HCT116 (cell line): ENCODE measurements at regions not wholly inside any gene's neighbourhood (a gene's known extent, or its start where the extent isn't known, plus 50 kb on each side); places are given as distances from the start of the nearest gene placed in this dataset.
"Not testable (repeated sequence)": the region's sequence is repeated elsewhere in the genome, so short reads cannot be mapped to it uniquely, and the experiment has no call there.

Experiments used
- ATAC-seq: fragments of 200-7000 bp; cut with Tn5 transposase; 2 replicates; pipeline ENCODE4 v1.9.1; 2020; ENCODE audit warnings: mild to moderate bottlenecking, moderate library complexity
- BruUV-seq: library from RNA; stranded (reverse); fragments of 400-500 nt; replicated peaks from 2 replicates; lab custom pipeline; 2021; lab: Mats Ljungman, UMichigan
- CTCF ChIA-PET: fragments of 300-600 bp; sonication (Branson Sonifier 250); formaldehyde crosslinking; loops from one replicate; lab custom pipeline; 2021; ENCODE audit warnings: antibody characterized with exemption; lab: Charles Lee
- POLR2A ChIA-PET: fragments of 300-600, 350-600 bp; sonication (Branson Sonifier 250); formaldehyde crosslinking; loops from one replicate; lab custom pipeline; 2021; ENCODE audit warnings: antibody characterized with exemption; lab: Charles Lee
- RAD21 ChIA-PET, 2 experiments: fragments of 300-600 bp; sonication (Branson Sonifier 250); formaldehyde crosslinking; loops; one replicate each; lab custom pipeline; 2023; ENCODE audit warnings: low total read pairs in 2 of 2; ENCODE audit not compliant: uncharacterized antibody in 2 of 2, unreplicated experiment in 2 of 2, low non-redundant PET in 1 of 2; lab: Charles Lee
- DNase-seq: peaks from one replicate; pipeline ENCODE4 v3.0.0-alpha.2; 2010; ENCODE audit warnings: low read depth, low spot score
- H2AFZ ChIP-seq: fragments of 200-600 bp; shearing (Covaris generic), sonication (generic); 2 replicates; pipeline ENCODE4 v1.6.1; 2017; ENCODE audit warnings: low read depth, mixed run types, mixed read lengths, antibody characterized with exemption, low read length; ENCODE audit not compliant: poor library complexity, severe bottlenecking
- H3K27ac ChIP-seq: 2 replicates; pipeline ENCODE4 v1.5.1; 2012; ENCODE audit warnings: low read depth, low read length
- H3K27me3 ChIP-seq: fragments of 200-600 bp; sonication (generic); 2 replicates; pipeline ENCODE4 v1.6.1; 2016; ENCODE audit warnings: mixed run types, low read length, mixed read lengths; ENCODE audit not compliant: insufficient read depth
- H3K36me3 ChIP-seq, 2 experiments: fragments of 200-500 bp in 1 of 2; fragments of 200-600 bp in 1 of 2; sonication (Bioruptor generic) in 1 of 2; sonication (generic) in 1 of 2; 2 replicates each; pipeline versions ENCODE4 v1.5.1 to v1.6.1; 2014 to 2016; ENCODE audit warnings: low read length in 2 of 2, inconsistent platforms in 1 of 2, mixed read lengths in 1 of 2, mixed run types in 1 of 2; ENCODE audit not compliant: insufficient read depth in 2 of 2, control insufficient read depth in 1 of 2
- H3K4me1 ChIP-seq, 2 experiments: fragments of 200-600 bp in 1 of 2; sonication (generic) in 1 of 2; 2 replicates each; pipeline versions ENCODE4 v1.5.1 to v1.6.1; 2012 to 2017; ENCODE audit warnings: low read length in 2 of 2, inconsistent platforms in 1 of 2, mild to moderate bottlenecking in 1 of 2, mixed read lengths in 1 of 2, mixed run types in 1 of 2, moderate library complexity in 1 of 2; ENCODE audit not compliant: insufficient read depth in 2 of 2, control insufficient read depth in 1 of 2
- H3K4me2 ChIP-seq: fragments of 200-600 bp; sonication (generic); 2 replicates; pipeline ENCODE4 v1.6.1; 2017; ENCODE audit warnings: mixed run types, low read length, mixed read lengths
- H3K4me3 ChIP-seq, 2 experiments: fragments of 200-600 bp in 1 of 2; sonication (generic) in 1 of 2; replicated peaks in 1 of 2; 2 replicates each; pipeline ENCODE4 v1.5.1; 2011 to 2016; ENCODE audit warnings: low read length in 2 of 2, control low read depth in 1 of 2, low read depth in 1 of 2, mild to moderate bottlenecking in 1 of 2, mixed read lengths in 1 of 2, mixed run types in 1 of 2
- H3K79me2 ChIP-seq: fragments of 200-600 bp; sonication (generic); 2 replicates; pipeline ENCODE4 v1.6.1; 2017; ENCODE audit warnings: mild to moderate bottlenecking, mixed run types, low read length, moderate library complexity, mixed read lengths; ENCODE audit not compliant: insufficient read depth
- H3K9ac ChIP-seq: fragments of 200-600 bp; sonication (generic); 2 replicates; pipeline ENCODE4 v1.6.1; 2016; ENCODE audit warnings: low read length, mixed read lengths
- H3K9me2 ChIP-seq: fragments of 200-600 bp; sonication (generic), shearing (Covaris generic); 2 replicates; pipeline ENCODE4 v1.6.1; 2017; ENCODE audit warnings: mixed run types, mild to moderate bottlenecking, moderate library complexity; ENCODE audit not compliant: insufficient read depth
- H3K9me3 ChIP-seq, 2 experiments: fragments of 200-500 bp in 1 of 2; fragments of 200-600 bp in 1 of 2; sonication (Bioruptor generic) in 1 of 2; sonication (generic) in 1 of 2; 2 replicates each; pipeline ENCODE4 v1.6.1; 2014 to 2017; ENCODE audit warnings: low read length in 2 of 2, mixed read lengths in 2 of 2, inconsistent platforms in 1 of 2, low read depth in 1 of 2, mild to moderate bottlenecking in 1 of 2, mixed run types in 1 of 2, moderate library complexity in 1 of 2; ENCODE audit not compliant: control insufficient read depth in 1 of 2, insufficient read depth in 1 of 2
- H4K20me1 ChIP-seq: fragments of 200-600 bp; sonication (generic), shearing (Covaris generic); 2 replicates; pipeline ENCODE4 v1.6.1; 2017; ENCODE audit warnings: mixed run types, mild to moderate bottlenecking, moderate library complexity; ENCODE audit not compliant: insufficient read depth
- RAD21 ChIP-seq: IDR thresholded peaks from 2 replicates; pipeline ENCODE4 v1.6.1; 2012; ENCODE audit warnings: low read depth, mild to moderate bottlenecking
- TCF7L2 ChIP-seq: IDR thresholded peaks from 2 replicates; pipeline ENCODE4 v1.7.0; 2011; ENCODE audit warnings: borderline replicate concordance, inconsistent platforms; ENCODE audit not compliant: insufficient read depth, insufficient read length; ENCODE audit errors: extremely low read depth
- ZNF274 ChIP-seq: fragments of 200-500 bp; sonication (Bioruptor generic); IDR thresholded peaks from 2 replicates; pipeline ENCODE4 v1.6.1; 2014; ENCODE audit warnings: mild to moderate bottlenecking, low read depth, low read length, inconsistent platforms
- intact Hi-C: fragments of 100-400 bp; cut with micrococcal nuclease; formaldehyde crosslinking; loops from 2 replicates; pipeline ENCODE4 v1.10.0; 2022
- TF ChIP-seq, protein P1 (sequence below): IDR thresholded peaks from 2 replicates; pipeline ENCODE4 v1.6.1; 2012; ENCODE audit warnings: low read depth

DNA sequence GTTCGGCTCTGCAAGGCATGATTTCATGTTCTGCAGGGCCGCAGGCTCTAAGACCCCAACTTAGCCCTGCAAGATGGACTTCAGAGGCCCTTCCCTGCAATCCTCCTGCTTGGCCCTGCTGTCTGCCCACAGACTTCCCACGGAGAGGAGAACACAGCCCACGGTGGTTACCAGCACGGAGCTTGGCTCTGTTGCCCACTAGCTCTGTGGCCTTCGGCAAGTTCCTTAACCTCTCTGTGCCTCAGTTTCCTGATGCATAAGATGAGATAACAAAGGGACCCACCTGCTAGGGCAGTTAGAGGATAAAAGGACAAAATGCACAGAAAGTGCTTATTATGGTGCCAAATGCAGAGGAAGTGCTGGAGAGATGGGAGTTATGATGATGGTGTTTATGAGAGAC, 200.4 kb downstream of the HUNK start (continued):
- TF ChIP-seq, protein P1, sequence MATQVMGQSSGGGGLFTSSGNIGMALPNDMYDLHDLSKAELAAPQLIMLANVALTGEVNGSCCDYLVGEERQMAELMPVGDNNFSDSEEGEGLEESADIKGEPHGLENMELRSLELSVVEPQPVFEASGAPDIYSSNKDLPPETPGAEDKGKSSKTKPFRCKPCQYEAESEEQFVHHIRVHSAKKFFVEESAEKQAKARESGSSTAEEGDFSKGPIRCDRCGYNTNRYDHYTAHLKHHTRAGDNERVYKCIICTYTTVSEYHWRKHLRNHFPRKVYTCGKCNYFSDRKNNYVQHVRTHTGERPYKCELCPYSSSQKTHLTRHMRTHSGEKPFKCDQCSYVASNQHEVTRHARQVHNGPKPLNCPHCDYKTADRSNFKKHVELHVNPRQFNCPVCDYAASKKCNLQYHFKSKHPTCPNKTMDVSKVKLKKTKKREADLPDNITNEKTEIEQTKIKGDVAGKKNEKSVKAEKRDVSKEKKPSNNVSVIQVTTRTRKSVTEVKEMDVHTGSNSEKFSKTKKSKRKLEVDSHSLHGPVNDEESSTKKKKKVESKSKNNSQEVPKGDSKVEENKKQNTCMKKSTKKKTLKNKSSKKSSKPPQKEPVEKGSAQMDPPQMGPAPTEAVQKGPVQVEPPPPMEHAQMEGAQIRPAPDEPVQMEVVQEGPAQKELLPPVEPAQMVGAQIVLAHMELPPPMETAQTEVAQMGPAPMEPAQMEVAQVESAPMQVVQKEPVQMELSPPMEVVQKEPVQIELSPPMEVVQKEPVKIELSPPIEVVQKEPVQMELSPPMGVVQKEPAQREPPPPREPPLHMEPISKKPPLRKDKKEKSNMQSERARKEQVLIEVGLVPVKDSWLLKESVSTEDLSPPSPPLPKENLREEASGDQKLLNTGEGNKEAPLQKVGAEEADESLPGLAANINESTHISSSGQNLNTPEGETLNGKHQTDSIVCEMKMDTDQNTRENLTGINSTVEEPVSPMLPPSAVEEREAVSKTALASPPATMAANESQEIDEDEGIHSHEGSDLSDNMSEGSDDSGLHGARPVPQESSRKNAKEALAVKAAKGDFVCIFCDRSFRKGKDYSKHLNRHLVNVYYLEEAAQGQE, result no peak
- TF ChIP-seq TCF7L2 (no peak), ZNF274 (no peak), RAD21 (no peak)

- DNase-seq, H3K79me2 ChIP-seq, POLR2A ChIA-PET, H3K9ac ChIP-seq, H3K4me3 ChIP-seq, BruUV-seq, H3K27me3 ChIP-seq, H3K27ac ChIP-seq, H3K4me2 ChIP-seq, RAD21 ChIA-PET, H3K9me3 ChIP-seq, H3K9me2 ChIP-seq, CTCF ChIA-PET, H4K20me1 ChIP-seq, H3K4me1 ChIP-seq, H2AFZ ChIP-seq, H3K36me3 ChIP-seq, ATAC-seq, intact Hi-C loops: not testable (repeated sequence)
Measured at GRCh38 chr21:32071620-32072019, 198.8 kb downstream of the HUNK start.
